IMR-90 (cell line): ENCODE measurements at regions not wholly inside any gene's neighbourhood (a gene's known extent, or its start where the extent isn't known, plus 50 kb on each side); places are given as distances from the start of the nearest gene placed in this dataset.

ENCODE experiments used
- ATAC-seq: fragments of 200-7000 bp; cut with Tn5 transposase; 2 replicates; pipeline ENCODE4 v1.9.1; 2020; ENCODE audit warnings: low read depth, mild to moderate bottlenecking, moderate library complexity
- BruUV-seq: library from RNA; stranded (reverse); fragments of 400-500 nt; replicated peaks from 2 replicates; lab custom pipeline; 2021; lab: Mats Ljungman, UMichigan
- CTCF ChIA-PET: fragments of 300-600 bp; formaldehyde crosslinking; extraction: SDS; loops from one replicate; lab custom pipeline; 2021; ENCODE audit warnings: antibody characterized with exemption; lab: Yijun Ruan, JAX
- POLR2A ChIA-PET: fragments of 300-600 bp; sonication (Branson Sonifier 250); formaldehyde crosslinking; loops from one replicate; lab custom pipeline; 2022; ENCODE audit warnings: antibody characterized with exemption; ENCODE audit not compliant: unreplicated experiment; lab: Charles Lee
- DNase-seq: peaks from one replicate; pipeline ENCODE4 v3.0.0; 2013
- H2AFZ ChIP-seq: replicated peaks from 2 replicates; pipeline ENCODE3; 2013; ENCODE audit warnings: low read length, mild to moderate bottlenecking; ENCODE audit not compliant: poor library complexity
- H2AK5ac ChIP-seq: 2 replicates; pipeline ENCODE4 v1.6.1; 2013; ENCODE audit warnings: low read depth, low read length, inconsistent platforms
- H2AK9ac ChIP-seq: replicated peaks from 2 replicates; pipeline ENCODE3; 2013; ENCODE audit warnings: mild to moderate bottlenecking, low read depth, low read length, moderate library complexity; ENCODE audit not compliant: poor library complexity
- H2BK120ac ChIP-seq: 2 replicates; pipeline ENCODE4 v1.6.1; 2013; ENCODE audit warnings: low read depth, low read length, inconsistent platforms
- H2BK15ac ChIP-seq: 3 replicates; pipeline ENCODE4 v1.6.1; 2013; ENCODE audit warnings: low read depth, low read length, inconsistent platforms
- H2BK20ac ChIP-seq: 2 replicates; pipeline ENCODE4 v1.6.1; 2013; ENCODE audit warnings: low read depth, mild to moderate bottlenecking, inconsistent platforms, low read length, moderate library complexity
- H2BK5ac ChIP-seq: 2 replicates; pipeline ENCODE4 v1.6.1; 2013; ENCODE audit warnings: mild to moderate bottlenecking, low read depth, low read length, inconsistent platforms; ENCODE audit not compliant: poor library complexity, severe bottlenecking
- H3K14ac ChIP-seq: replicated peaks from 2 replicates; pipeline ENCODE4 v1.6.1; 2013; ENCODE audit warnings: low read depth, low read length, inconsistent platforms
- H3K18ac ChIP-seq: 2 replicates; pipeline ENCODE4 v1.6.1; 2013; ENCODE audit warnings: low read depth, low read length, control low read depth
- H3K23ac ChIP-seq: 2 replicates; pipeline ENCODE4 v1.6.1; 2013; ENCODE audit warnings: low read depth, low read length, inconsistent platforms
- H3K27ac ChIP-seq: 2 replicates; pipeline ENCODE4 v1.5.1; 2013; ENCODE audit warnings: mild to moderate bottlenecking, control low read depth, low read length; ENCODE audit not compliant: insufficient read depth
- H3K27me3 ChIP-seq: 2 replicates; pipeline ENCODE4 v1.6.1; 2013; ENCODE audit warnings: low read length; ENCODE audit not compliant: control insufficient read depth, insufficient read depth
- H3K36me3 ChIP-seq: 2 replicates; pipeline ENCODE4 v1.6.1; 2013; ENCODE audit warnings: low read length, mixed read lengths; ENCODE audit not compliant: control insufficient read depth, insufficient read depth
- H3K4ac ChIP-seq: 2 replicates; pipeline ENCODE4 v1.6.1; 2013; ENCODE audit warnings: low read depth, low read length, inconsistent platforms
- H3K4me1 ChIP-seq: 2 replicates; pipeline ENCODE4 v1.6.1; 2013; ENCODE audit warnings: low read length, mixed read lengths; ENCODE audit not compliant: control insufficient read depth, insufficient read depth
- H3K4me2 ChIP-seq: 2 replicates; pipeline ENCODE4 v1.6.1; 2013; ENCODE audit warnings: low read depth, mild to moderate bottlenecking, control low read depth, low read length, moderate library complexity
- H3K4me3 ChIP-seq: 2 replicates; pipeline ENCODE4 v1.5.1; 2013; ENCODE audit warnings: low read depth, mild to moderate bottlenecking, control low read depth, low read length, moderate library complexity; ENCODE audit not compliant: insufficient read depth
- H3K56ac ChIP-seq: 2 replicates; pipeline ENCODE4 v1.6.1; 2013; ENCODE audit warnings: low read length, inconsistent platforms; ENCODE audit not compliant: insufficient read depth; ENCODE audit errors: extremely low read depth
- H3K79me1 ChIP-seq, 2 experiments: 2 replicates each; pipeline ENCODE4 v1.6.1; 2013; ENCODE audit warnings: low read length in 2 of 2, inconsistent platforms in 1 of 2, low read depth in 1 of 2
- H3K9ac ChIP-seq: 2 replicates; pipeline ENCODE4 v1.6.1; 2013; ENCODE audit warnings: low read depth, low read length, control low read depth
- H3K9me1 ChIP-seq: 2 replicates; pipeline ENCODE4 v1.6.1; 2013; ENCODE audit warnings: low read length, inconsistent platforms; ENCODE audit not compliant: insufficient read depth
- H3K9me3 ChIP-seq: 2 replicates; pipeline ENCODE4 v1.6.1; 2013; ENCODE audit warnings: low read length; ENCODE audit not compliant: control insufficient read depth, insufficient read depth
- H4K20me1 ChIP-seq: 2 replicates; pipeline ENCODE4 v1.6.1; 2013; ENCODE audit warnings: low read length, inconsistent platforms; ENCODE audit not compliant: insufficient read depth
- H4K5ac ChIP-seq: 2 replicates; pipeline ENCODE4 v1.6.1; 2013; ENCODE audit warnings: mild to moderate bottlenecking, low read depth, low read length, control low read depth
- H4K8ac ChIP-seq, 2 experiments: 2 replicates each; pipeline ENCODE4 v1.6.1; 2013; ENCODE audit warnings: low read depth in 2 of 2, low read length in 2 of 2, control low read depth in 1 of 2, inconsistent platforms in 1 of 2
- H4K91ac ChIP-seq: 2 replicates; pipeline ENCODE4 v1.6.1; 2013; ENCODE audit warnings: low read depth, low read length, inconsistent platforms; ENCODE audit not compliant: insufficient read depth
- BHLHE40 ChIP-seq: fragments of 150-350 bp; IDR thresholded peaks from 2 replicates; pipeline ENCODE4 v1.6.1; 2016; ENCODE audit warnings: mild to moderate bottlenecking, low read depth, low read length
- CEBPB ChIP-seq: IDR thresholded peaks from 2 replicates; pipeline ENCODE4 v1.6.1; 2012; ENCODE audit warnings: low read depth, low read length, improper control_type of control experiment
- CHD1 ChIP-seq: IDR thresholded peaks from 2 replicates; pipeline ENCODE4 v1.6.1; 2012; ENCODE audit warnings: low read depth, low read length, improper control_type of control experiment
- FOS ChIP-seq: fragments of 150-350 bp; IDR thresholded peaks from 2 replicates; pipeline ENCODE4 v1.6.1; 2016; ENCODE audit warnings: low read depth, low read length
- MAFK ChIP-seq: IDR thresholded peaks from 2 replicates; pipeline ENCODE4 v1.6.1; 2012; ENCODE audit warnings: low read depth, low read length, improper control_type of control experiment
- MAZ ChIP-seq: IDR thresholded peaks from 2 replicates; pipeline ENCODE4 v1.6.1; 2012; ENCODE audit warnings: low read depth, mild to moderate bottlenecking, low read length, improper control_type of control experiment, moderate library complexity, borderline replicate concordance
- MXI1 ChIP-seq: IDR thresholded peaks from 2 replicates; pipeline ENCODE4 v1.6.1; 2012; ENCODE audit warnings: low read depth, mild to moderate bottlenecking, low read length, moderate library complexity, borderline replicate concordance
- NFE2L2 ChIP-seq: fragments of 150-350 bp; IDR thresholded peaks from 2 replicates; pipeline ENCODE4 v1.6.1; 2016; ENCODE audit warnings: low read depth, mild to moderate bottlenecking, low read length
- POLR2A ChIP-seq: IDR thresholded peaks from 2 replicates; pipeline ENCODE4 v1.6.1; 2012; ENCODE audit warnings: mild to moderate bottlenecking, low read depth, low read length
- RAD21 ChIP-seq: IDR thresholded peaks from 2 replicates; pipeline ENCODE4 v1.6.1; 2012; ENCODE audit warnings: low read length, improper control_type of control experiment
- RCOR1 ChIP-seq: IDR thresholded peaks from 2 replicates; pipeline ENCODE4 v1.6.1; 2012; ENCODE audit warnings: mild to moderate bottlenecking, low read length, improper control_type of control experiment; ENCODE audit not compliant: insufficient replicate concordance
- RFX5 ChIP-seq: IDR thresholded peaks from 2 replicates; pipeline ENCODE4 v1.8.0; 2012; ENCODE audit warnings: low read depth, mild to moderate bottlenecking, low read length, moderate library complexity
- SMC3 ChIP-seq: fragments of 150-350 bp; IDR thresholded peaks from 2 replicates; pipeline ENCODE4 v1.6.1; 2016; ENCODE audit warnings: low read depth, mild to moderate bottlenecking, antibody characterized with exemption, low read length, moderate library complexity
- WGBS, 2 experiments: methylation state at CpG; one replicate each; pipeline versions ENCODE4 v1.1.5 to v1.1.7; 2013; ENCODE audit warnings: missing lambda C conversion rate in 2 of 2; ENCODE audit not compliant: insufficient read length in 1 of 2; ENCODE audit errors: extremely low coverage in 2 of 2; 5-methylcytosine and 5-hydroxymethylcytosine counted together
- dilution Hi-C: fragments of 300-500 bp; cut with HindIII; formaldehyde crosslinking; loops from one replicate; pipeline ENCODE4 v1.14.3; 2018; ENCODE audit warnings: low sequenced_read_pairs; ENCODE audit not compliant: unreplicated experiment
- in situ Hi-C: fragments of 300-500 bp; cut with MboI; formaldehyde crosslinking; loops from 3 replicates; pipeline ENCODE4 v1.14.3; 2019; ENCODE audit warnings: low sequenced_read_pairs, inconsistent platforms, mixed read lengths
- intact Hi-C: fragments of 100-400 bp; cut with micrococcal nuclease; formaldehyde crosslinking; loops from 2 replicates; pipeline ENCODE4 v1.10.0; 2022
- TF ChIP-seq, protein P1 (sequence below): fragments of 150-350 bp; IDR thresholded peaks from 2 replicates; pipeline ENCODE4 v1.6.1; 2016; ENCODE audit warnings: low read depth, mild to moderate bottlenecking, low read length, moderate library complexity, borderline replicate concordance
- TF ChIP-seq, protein P2 (sequence below): conservative IDR thresholded peaks from 2 replicates; pipeline ENCODE4 v1.5.1; 2012; ENCODE audit warnings: mild to moderate bottlenecking, low read depth, low read length, improper control_type of control experiment
- TF ChIP-seq, protein P3 (sequence below): fragments of 150-350 bp; IDR thresholded peaks from 2 replicates; pipeline ENCODE4 v1.6.1; 2017; ENCODE audit warnings: mild to moderate bottlenecking, antibody characterized with exemption, low read length, low read depth

DNA sequence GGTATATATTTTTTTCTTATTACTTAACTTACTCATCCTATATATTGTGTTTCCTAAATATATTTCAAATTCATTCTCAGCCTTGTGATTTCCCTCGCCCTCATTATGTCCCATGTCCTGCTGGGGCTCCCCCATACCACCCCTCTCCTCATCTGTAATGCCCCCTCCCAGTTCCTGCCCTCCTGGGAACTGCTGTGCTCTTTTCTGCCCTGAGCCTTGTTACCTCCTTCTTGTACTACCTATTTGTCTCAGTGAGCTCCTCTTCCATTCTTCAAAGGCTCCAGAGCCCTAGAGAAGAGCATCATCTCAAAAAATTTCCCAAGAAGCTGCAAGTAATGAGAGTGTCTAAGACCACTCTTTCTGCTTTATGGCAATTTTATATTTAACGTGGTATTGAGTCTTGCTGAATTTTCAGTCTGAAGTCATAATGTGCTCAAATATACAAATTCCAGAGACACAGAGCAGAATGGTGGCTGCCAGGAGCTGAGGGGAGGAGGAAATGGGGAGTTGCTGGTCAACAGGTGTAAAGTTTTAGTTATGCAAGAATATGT lies 66.5 kb upstream of the TOP3B start:
- intact Hi-C loops: no loop called here
- CTCF ChIA-PET: interaction anchor here (1.0 kb wide), 1 partner anchor 12 kb away, joined by 4 read pairs; no protein-coding TSS in a partner anchor
- POLR2A ChIA-PET: no interaction called here

More for the DNA sequence above, 66.5 kb upstream of the TOP3B start:
- H2BK120ac ChIP-seq: no peak overlapping the region
- H4K5ac ChIP-seq: no peak overlapping the region
- H2BK20ac ChIP-seq: no peak overlapping the region
- H3K27me3 ChIP-seq: peaks cover 21% of the 10 kb centered on the region
- no peak overlapping the region for H3K23ac ChIP-seq
- no peaks in the 10 kb centered on the region for H3K79me1 ChIP-seq
- H2BK15ac ChIP-seq: no peak overlapping the region
- H3K56ac ChIP-seq: no peak overlapping the region
- H3K27ac ChIP-seq: no peak overlapping the region
- ATAC-seq: no peak
- H2BK5ac ChIP-seq: no peak overlapping the region
- no peak overlapping the region for H2AK5ac ChIP-seq
- H3K4me1 ChIP-seq: no peaks in the 10 kb centered on the region
- H4K8ac ChIP-seq: no peak overlapping the region
- no peaks in the 10 kb centered on the region for H4K20me1 ChIP-seq
- H3K36me3 ChIP-seq: no peaks in the 10 kb centered on the region
- no peaks in the 10 kb centered on the region for H3K9me1 ChIP-seq
- in situ Hi-C loops: no loop called here
- no TSS peak for BruUV-seq
- H3K4me3 ChIP-seq: no peak overlapping the region
- no peak overlapping the region for H3K18ac ChIP-seq
- no CpG with 5 or more reads among the region's 2 CpGs for WGBS, 2 experiments
- H4K91ac ChIP-seq: no peak overlapping the region
- H3K14ac ChIP-seq: no peak overlapping the region
- dilution Hi-C loops: no loop called here
- H3K4ac ChIP-seq: no peak overlapping the region
- no peak overlapping the region for H2AFZ ChIP-seq
- no peak overlapping the region for H3K4me2 ChIP-seq
- DNase-seq: no peak
- TF ChIP-seq MAFK: no peak
- no peak for TF ChIP-seq POLR2A
- TF ChIP-seq FOS: no peak
- no peak for TF ChIP-seq MXI1
- no peak for TF ChIP-seq BHLHE40
- TF ChIP-seq, protein P1, sequence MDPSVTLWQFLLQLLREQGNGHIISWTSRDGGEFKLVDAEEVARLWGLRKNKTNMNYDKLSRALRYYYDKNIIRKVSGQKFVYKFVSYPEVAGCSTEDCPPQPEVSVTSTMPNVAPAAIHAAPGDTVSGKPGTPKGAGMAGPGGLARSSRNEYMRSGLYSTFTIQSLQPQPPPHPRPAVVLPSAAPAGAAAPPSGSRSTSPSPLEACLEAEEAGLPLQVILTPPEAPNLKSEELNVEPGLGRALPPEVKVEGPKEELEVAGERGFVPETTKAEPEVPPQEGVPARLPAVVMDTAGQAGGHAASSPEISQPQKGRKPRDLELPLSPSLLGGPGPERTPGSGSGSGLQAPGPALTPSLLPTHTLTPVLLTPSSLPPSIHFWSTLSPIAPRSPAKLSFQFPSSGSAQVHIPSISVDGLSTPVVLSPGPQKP: no peak
- no peak for TF ChIP-seq NFE2L2
- TF ChIP-seq CHD1: no peak
- TF ChIP-seq, protein P2, sequence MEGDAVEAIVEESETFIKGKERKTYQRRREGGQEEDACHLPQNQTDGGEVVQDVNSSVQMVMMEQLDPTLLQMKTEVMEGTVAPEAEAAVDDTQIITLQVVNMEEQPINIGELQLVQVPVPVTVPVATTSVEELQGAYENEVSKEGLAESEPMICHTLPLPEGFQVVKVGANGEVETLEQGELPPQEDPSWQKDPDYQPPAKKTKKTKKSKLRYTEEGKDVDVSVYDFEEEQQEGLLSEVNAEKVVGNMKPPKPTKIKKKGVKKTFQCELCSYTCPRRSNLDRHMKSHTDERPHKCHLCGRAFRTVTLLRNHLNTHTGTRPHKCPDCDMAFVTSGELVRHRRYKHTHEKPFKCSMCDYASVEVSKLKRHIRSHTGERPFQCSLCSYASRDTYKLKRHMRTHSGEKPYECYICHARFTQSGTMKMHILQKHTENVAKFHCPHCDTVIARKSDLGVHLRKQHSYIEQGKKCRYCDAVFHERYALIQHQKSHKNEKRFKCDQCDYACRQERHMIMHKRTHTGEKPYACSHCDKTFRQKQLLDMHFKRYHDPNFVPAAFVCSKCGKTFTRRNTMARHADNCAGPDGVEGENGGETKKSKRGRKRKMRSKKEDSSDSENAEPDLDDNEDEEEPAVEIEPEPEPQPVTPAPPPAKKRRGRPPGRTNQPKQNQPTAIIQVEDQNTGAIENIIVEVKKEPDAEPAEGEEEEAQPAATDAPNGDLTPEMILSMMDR: no peak
- no peak for TF ChIP-seq CEBPB
- no peak for TF ChIP-seq MAZ
- TF ChIP-seq, protein P3, sequence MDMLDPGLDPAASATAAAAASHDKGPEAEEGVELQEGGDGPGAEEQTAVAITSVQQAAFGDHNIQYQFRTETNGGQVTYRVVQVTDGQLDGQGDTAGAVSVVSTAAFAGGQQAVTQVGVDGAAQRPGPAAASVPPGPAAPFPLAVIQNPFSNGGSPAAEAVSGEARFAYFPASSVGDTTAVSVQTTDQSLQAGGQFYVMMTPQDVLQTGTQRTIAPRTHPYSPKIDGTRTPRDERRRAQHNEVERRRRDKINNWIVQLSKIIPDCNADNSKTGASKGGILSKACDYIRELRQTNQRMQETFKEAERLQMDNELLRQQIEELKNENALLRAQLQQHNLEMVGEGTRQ: no peak
- no peak for TF ChIP-seq RCOR1
- no peak for TF ChIP-seq SMC3
- TF ChIP-seq RFX5: no peak
- TF ChIP-seq RAD21: no peak
- H3K9ac ChIP-seq: no peak overlapping the region
- H2AK9ac ChIP-seq: no peak overlapping the region
- no peaks in the 10 kb centered on the region for H3K9me3 ChIP-seq
